Activated CD8-positive, alpha-beta memory T cell treated with anti-CD3 and anti-CD28 coated beads for 36 hours (primary cell): ENCODE measurements at regions not wholly inside any gene's neighbourhood (a gene's known extent, or its start where the extent isn't known, plus 50 kb on each side); places are given as distances from the start of the nearest gene placed in this dataset.

Source experiments
- CTCF ChIA-PET: fragments of 350-600 bp; sonication (Branson Sonifier 250); formaldehyde crosslinking; loops from one replicate; lab custom pipeline; 2021; ENCODE audit warnings: antibody characterized with exemption; lab: Charles Lee
- POLR2A ChIA-PET: fragments of 350-600 bp; sonication (Branson Sonifier 250); formaldehyde crosslinking; loops from one replicate; lab custom pipeline; 2021; ENCODE audit warnings: antibody characterized with exemption; lab: Charles Lee

GRCh38 chr21:27101523-27101922 is 134.6 kb upstream of the ADAMTS5 start:
- CTCF ChIA-PET = no interaction called here
- POLR2A ChIA-PET = no interaction called here

- ChIA-PET POLR2A (no interaction called here), CTCF (no interaction called here)
Observed at GRCh38 chr21:27094184-27094948, 127.5 kb upstream of the ADAMTS5 start.

- ChIA-PET POLR2A (no interaction called here), CTCF (no interaction called here)
Observed at GRCh38 chr21:27086630-27087029, 119.7 kb upstream of the ADAMTS5 start.

GRCh38 chr21:27086186-27086585 is 119.3 kb upstream of the ADAMTS5 start:
- POLR2A ChIA-PET = no interaction called here

GRCh38 chr21:27085387-27085786 is 118.5 kb upstream of the ADAMTS5 start:
- ChIA-PET POLR2A (no interaction called here), CTCF (no interaction called here)

More at GRCh38 chr21:27086186-27086585, 119.3 kb upstream of the ADAMTS5 start:
- CTCF ChIA-PET = no interaction called here

GRCh38 chr21:27083144-27083543 is 116.3 kb upstream of the ADAMTS5 start:
- POLR2A ChIA-PET = no interaction called here
- CTCF ChIA-PET = no interaction called here

GRCh38 chr21:27082431-27083010 is 115.6 kb upstream of the ADAMTS5 start:
- POLR2A ChIA-PET = no interaction called here
- CTCF ChIA-PET = no interaction called here

GRCh38 chr21:27079636-27080240 is 112.8 kb upstream of the ADAMTS5 start:
- ChIA-PET CTCF (no interaction called here), POLR2A (no interaction called here)

GRCh38 chr21:27078915-27079314 is 112.0 kb upstream of the ADAMTS5 start:
- ChIA-PET CTCF (no interaction called here), POLR2A (no interaction called here)

GRCh38 chr21:27077501-27077900 is 110.6 kb upstream of the ADAMTS5 start:
- ChIA-PET POLR2A (no interaction called here), CTCF (no interaction called here)

- ChIA-PET POLR2A (no interaction called here), CTCF (no interaction called here)
Observed at GRCh38 chr21:27076025-27076424, 109.1 kb upstream of the ADAMTS5 start.

- ChIA-PET POLR2A (no interaction called here), CTCF (no interaction called here)
Observed at GRCh38 chr21:27070861-27071670, 104.2 kb upstream of the ADAMTS5 start.

- POLR2A ChIA-PET = no interaction called here
- CTCF ChIA-PET = no interaction called here
Observed at GRCh38 chr21:27068811-27069210, 101.9 kb upstream of the ADAMTS5 start.

- ChIA-PET CTCF (no interaction called here), POLR2A (no interaction called here)
Observed at GRCh38 chr21:27067226-27067625, 100.3 kb upstream of the ADAMTS5 start.

GRCh38 chr21:27062443-27062842 is 95.6 kb upstream of the ADAMTS5 start:
- ChIA-PET CTCF (no interaction called here), POLR2A (no interaction called here)

- CTCF ChIA-PET = no interaction called here
- POLR2A ChIA-PET = no interaction called here
Observed at GRCh38 chr21:27061770-27062169, 94.9 kb upstream of the ADAMTS5 start.

GRCh38 chr21:27060190-27060589 is 93.3 kb upstream of the ADAMTS5 start:
- CTCF ChIA-PET = interaction anchor here (1.1 kb wide), 1 partner anchor 13 kb away, joined by 3 read pairs; no protein-coding TSS in a partner anchor

GRCh38 chr21:27058673-27059605 is 92.1 kb upstream of the ADAMTS5 start:
- ChIA-PET POLR2A (no interaction called here), CTCF (no interaction called here)

More at GRCh38 chr21:27060190-27060589, 93.3 kb upstream of the ADAMTS5 start:
- POLR2A ChIA-PET = no interaction called here

GRCh38 chr21:27057997-27058396 is 91.1 kb upstream of the ADAMTS5 start:
- POLR2A ChIA-PET = no interaction called here
- CTCF ChIA-PET = no interaction called here
